RWPE1 (cell line): ENCODE measurements at regions not wholly inside any gene's neighbourhood (a gene's known extent, or its start where the extent isn't known, plus 50 kb on each side); places are given as distances from the start of the nearest gene placed in this dataset.

Experiments used
- CTCF ChIA-PET: fragments of 350-600 bp; sonication (Branson Sonifier 250); formaldehyde crosslinking; extraction: SDS; loops from one replicate; lab custom pipeline; 2021; lab: Yijun Ruan, JAX
- POLR2A ChIA-PET: fragments of 400-600 bp; formaldehyde crosslinking; extraction: SDS; loops from one replicate; lab custom pipeline; 2020; ENCODE audit warnings: antibody characterized with exemption; ENCODE audit not compliant: low non-redundant PET; lab: Yijun Ruan, JAX
- DNase-seq: peaks from one replicate; pipeline ENCODE4 v3.0.0; 2012; ENCODE audit warnings: low spot score
- H3K27ac ChIP-seq: fragments of 450-650 bp; 2 replicates; pipeline ENCODE4 v1.5.1; 2017
- TF ChIP-seq, protein P1 (sequence below): fragments of 450-650 bp; conservative IDR thresholded peaks from 2 replicates; pipeline ENCODE4 v1.5.1; 2017; ENCODE audit warnings: low read depth, mild to moderate bottlenecking

DNA sequence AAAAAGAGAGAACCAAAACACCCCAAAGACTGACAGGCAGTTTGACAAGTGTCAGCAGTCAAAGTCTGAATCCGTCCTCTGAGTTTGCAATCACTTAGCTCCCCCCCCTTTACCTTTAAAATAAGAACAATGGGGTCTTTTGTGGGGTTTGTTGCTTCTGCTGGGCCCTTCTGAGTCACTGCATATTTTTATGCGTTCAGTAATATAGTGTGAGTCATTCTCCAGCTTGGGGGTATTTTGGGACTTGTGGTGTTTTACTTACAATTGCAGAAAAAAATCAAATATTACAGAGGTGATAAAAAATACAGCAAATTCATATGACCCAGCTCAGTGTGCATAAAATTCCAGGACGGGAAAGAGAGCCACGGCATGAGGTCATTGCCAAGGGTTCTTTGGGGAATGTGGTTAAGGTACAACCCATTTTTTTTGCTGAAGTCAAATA lies 120.1 kb downstream of the CYLD start:
- peak; percentile 86 for DNase-seq
- no peak overlapping the region for H3K27ac ChIP-seq
- CTCF ChIA-PET = interaction anchor here (0.5 to 0.7 kb wide), 3 partner anchors 22 to 1487 kb away, joined by 3 to 7 read pairs (median 3); no protein-coding TSS in a partner anchor
- POLR2A ChIA-PET = no interaction called here
- TF ChIP-seq, protein P1, sequence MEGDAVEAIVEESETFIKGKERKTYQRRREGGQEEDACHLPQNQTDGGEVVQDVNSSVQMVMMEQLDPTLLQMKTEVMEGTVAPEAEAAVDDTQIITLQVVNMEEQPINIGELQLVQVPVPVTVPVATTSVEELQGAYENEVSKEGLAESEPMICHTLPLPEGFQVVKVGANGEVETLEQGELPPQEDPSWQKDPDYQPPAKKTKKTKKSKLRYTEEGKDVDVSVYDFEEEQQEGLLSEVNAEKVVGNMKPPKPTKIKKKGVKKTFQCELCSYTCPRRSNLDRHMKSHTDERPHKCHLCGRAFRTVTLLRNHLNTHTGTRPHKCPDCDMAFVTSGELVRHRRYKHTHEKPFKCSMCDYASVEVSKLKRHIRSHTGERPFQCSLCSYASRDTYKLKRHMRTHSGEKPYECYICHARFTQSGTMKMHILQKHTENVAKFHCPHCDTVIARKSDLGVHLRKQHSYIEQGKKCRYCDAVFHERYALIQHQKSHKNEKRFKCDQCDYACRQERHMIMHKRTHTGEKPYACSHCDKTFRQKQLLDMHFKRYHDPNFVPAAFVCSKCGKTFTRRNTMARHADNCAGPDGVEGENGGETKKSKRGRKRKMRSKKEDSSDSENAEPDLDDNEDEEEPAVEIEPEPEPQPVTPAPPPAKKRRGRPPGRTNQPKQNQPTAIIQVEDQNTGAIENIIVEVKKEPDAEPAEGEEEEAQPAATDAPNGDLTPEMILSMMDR = no peak

DNA sequence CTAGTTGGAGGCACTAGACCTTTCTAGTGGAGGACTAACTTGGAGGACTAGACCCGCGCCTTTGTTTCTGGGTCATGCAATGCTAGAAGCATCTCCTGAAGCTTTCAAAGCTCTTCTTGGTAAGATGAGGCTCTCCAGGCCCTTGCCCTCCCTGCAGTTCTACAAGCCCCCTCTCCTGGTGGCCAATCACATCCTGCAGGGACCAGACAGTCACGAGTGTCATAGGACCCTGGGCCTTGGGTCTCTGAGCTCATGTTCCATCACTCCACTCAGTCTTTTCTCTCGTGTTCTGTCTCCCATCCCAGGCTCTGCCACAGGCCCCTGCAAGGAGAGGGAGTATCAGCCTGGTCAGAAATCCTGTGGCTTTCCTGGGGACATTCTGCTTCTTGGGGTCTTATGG lies 119.6 kb downstream of the CYLD start:
- DNase-seq = no peak
- no peak overlapping the region for H3K27ac ChIP-seq
- CTCF ChIA-PET = interaction anchor here (0.6 kb wide), 1 partner anchor 22 kb away, joined by 3 read pairs; no protein-coding TSS in a partner anchor
- POLR2A ChIA-PET = no interaction called here
- TF ChIP-seq, protein P1 = no peak

DNA sequence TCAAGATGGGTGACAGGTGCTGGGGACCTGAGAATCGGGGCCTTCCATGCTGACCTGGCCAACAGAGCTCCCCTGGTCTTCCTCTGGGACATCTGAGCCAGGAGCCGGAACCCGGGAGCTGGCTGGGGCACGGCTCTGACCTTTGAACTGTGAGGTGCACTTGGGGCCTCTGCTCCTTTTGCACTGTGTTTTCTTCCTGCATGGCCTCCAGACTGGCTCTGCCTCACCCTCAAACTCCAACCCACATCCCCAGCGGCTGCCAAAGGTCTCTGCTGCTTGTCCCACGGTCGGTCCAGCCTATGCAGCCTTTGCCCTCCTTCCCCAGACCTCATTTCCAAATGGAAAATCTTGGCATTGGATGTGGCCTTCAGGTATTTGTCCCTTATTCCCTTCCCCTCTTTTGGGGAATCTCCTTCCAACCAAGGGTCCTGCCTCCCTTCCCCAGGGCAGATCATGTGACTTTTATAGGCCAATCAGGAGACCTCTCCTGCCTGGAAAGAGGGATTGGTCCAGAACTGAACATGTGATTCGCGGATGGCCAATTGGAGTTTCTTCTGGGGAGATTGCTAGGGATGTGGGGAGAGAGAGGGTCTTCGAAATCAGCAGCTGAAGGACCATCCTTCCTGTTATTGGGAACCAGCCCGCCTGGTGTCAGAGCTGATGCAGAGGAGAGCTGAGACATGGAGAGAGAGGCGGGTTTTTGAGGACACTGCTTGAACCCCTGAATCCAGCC lies 117.9 kb downstream of the CYLD start:
- no peak overlapping the region for H3K27ac ChIP-seq
- POLR2A ChIA-PET = no interaction called here
- CTCF ChIA-PET = no interaction called here
- no peak for DNase-seq
- TF ChIP-seq, protein P1 = no peak

DNA sequence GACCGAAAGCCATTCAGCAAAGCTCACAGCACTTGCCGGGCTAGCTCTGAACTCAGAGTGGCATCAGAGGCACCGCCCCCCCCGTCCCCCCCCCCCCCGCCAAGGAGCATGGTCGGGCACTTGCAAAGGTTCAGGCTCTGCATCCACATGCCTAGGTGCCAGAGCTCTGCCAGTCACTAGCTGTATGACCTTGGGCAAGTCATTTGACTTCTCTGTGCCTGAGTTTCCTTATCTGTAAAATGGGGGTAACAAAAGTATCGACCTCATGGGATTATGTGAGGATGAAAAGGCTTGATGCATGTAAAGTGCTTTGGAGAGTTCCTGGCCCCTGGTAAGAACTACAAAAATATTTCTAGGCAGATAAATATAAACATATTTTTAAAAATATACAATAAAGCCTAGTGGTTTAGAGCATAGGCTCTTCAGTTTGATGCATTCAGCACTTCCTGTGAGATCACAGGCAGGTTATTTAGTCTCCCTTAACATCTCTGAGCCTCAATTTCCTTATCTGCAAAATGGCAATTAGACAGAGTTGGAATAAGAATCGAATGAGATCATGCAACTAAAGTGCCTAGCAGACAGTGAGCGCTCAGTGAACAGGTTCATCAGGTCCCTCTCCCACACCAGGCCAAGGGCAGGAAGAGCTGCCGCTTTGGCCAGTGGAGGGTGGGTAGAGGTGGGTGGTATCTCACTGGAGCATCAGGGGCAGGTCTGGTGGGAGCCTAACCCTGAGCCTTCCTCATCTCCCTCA lies 117.2 kb downstream of the CYLD start:
- H3K27ac ChIP-seq = no peak overlapping the region
- TF ChIP-seq, protein P1 = no peak
- POLR2A ChIA-PET = no interaction called here
- CTCF ChIA-PET = interaction anchor here (0.8 kb wide), 1 partner anchor 1076 kb away, joined by 3 read pairs; no protein-coding TSS in a partner anchor
- DNase-seq = no peak

DNA sequence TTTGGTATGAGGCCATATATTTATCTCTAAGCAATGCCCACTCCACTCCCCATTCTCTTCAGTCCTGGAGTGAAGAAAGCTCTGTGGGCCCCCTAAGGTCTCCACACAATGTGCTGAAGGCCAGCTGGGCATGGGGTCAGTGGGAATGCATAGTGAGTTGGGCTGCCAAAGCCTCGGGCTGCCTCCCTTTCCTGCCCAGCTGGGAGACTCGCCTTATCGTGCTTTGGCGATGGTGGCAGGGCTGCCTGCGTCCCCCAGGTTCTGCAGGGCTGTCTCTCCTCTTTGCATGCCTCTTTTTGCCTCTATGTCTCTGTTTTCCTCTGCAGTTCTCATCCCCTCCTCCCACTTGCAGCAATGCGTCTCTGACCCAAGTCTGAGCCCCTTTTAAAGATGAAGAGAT lies 116.5 kb downstream of the CYLD start:
- POLR2A ChIA-PET = no interaction called here
- DNase-seq = no peak
- CTCF ChIA-PET = interaction anchor here (0.8 kb wide), 1 partner anchor 1077 kb away, joined by 3 read pairs; no protein-coding TSS in a partner anchor
- TF ChIP-seq, protein P1 = no peak
- no peak overlapping the region for H3K27ac ChIP-seq

DNA sequence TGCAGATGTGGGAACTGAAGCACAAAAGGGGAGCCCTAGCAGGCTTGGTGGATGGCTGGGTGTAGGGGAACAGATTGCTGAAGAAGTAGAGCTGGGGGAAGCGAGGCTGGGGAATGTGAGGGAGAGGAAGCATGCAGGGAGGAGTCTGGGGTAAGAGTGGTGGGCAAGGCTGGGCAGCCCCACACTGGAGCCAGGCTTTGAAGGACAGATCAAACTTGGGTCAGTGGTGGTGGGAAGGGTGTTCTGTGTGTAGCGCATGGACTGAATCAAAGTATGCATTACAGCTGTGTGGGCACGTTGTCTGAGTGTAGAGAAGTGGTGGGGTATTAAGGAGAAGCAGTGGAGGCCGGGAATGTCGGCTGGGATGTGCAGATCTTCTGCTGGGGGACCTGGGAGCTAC lies 116.0 kb downstream of the CYLD start:
- no peak for DNase-seq
- no peak overlapping the region for H3K27ac ChIP-seq
- TF ChIP-seq, protein P1 = no peak
- POLR2A ChIA-PET = no interaction called here
- CTCF ChIA-PET = no interaction called here
